WTC11 (cell line): ENCODE measurements at regions not wholly inside any gene's neighbourhood (a gene's known extent, or its start where the extent isn't known, plus 50 kb on each side); places are given as distances from the start of the nearest gene placed in this dataset.

Experiments used
- ATAC-seq: fragments of 200-7000 bp; cut with Tn5 transposase; 2 replicates; pipeline ENCODE4 v1.10.0; 2021; ENCODE audit warnings: mild to moderate bottlenecking, moderate library complexity
- CTCF ChIA-PET: fragments of 300-600 bp; sonication (Branson Sonifier 250); formaldehyde crosslinking; loops from one replicate; lab custom pipeline; 2021; ENCODE audit warnings: antibody characterized with exemption; lab: Charles Lee
- POLR2A ChIA-PET: fragments of 350-600 bp; sonication (Branson Sonifier 250); formaldehyde crosslinking; loops from one replicate; lab custom pipeline; 2021; ENCODE audit warnings: antibody characterized with exemption; lab: Charles Lee
- DNase-seq: peaks from one replicate; pipeline ENCODE4 v3.0.0; 2021; ENCODE audit warnings: low spot score
- H3K27ac Mint-ChIP-seq: 2 replicates; pipeline ENCODE4 v1.8.0; 2021; ENCODE audit warnings: mixed read lengths
- H3K27me3 Mint-ChIP-seq: 2 replicates; pipeline ENCODE4 v1.8.0; 2021; ENCODE audit warnings: low read depth, mild to moderate bottlenecking, moderate library complexity, mixed read lengths
- H3K36me3 Mint-ChIP-seq: 2 replicates; pipeline ENCODE4 v1.8.0; 2021; ENCODE audit warnings: mixed read lengths
- H3K4me1 Mint-ChIP-seq: 2 replicates; pipeline ENCODE4 v1.8.0; 2022; ENCODE audit warnings: mixed read lengths
- H3K4me3 Mint-ChIP-seq: 2 replicates; pipeline ENCODE4 v1.8.0; 2021; ENCODE audit warnings: mild to moderate bottlenecking, moderate library complexity, mixed read lengths
- H3K9me3 Mint-ChIP-seq: 2 replicates; pipeline ENCODE4 v1.8.0; 2021; ENCODE audit warnings: mixed read lengths
- AFF4 ChIP-seq: sonication (generic); formaldehyde crosslinking; IDR thresholded peaks from 2 replicates; pipeline ENCODE4 v1.8.1; 2023; ENCODE audit warnings: mild to moderate bottlenecking, missing genetic modification reagents, borderline replicate concordance
- ATF1 ChIP-seq: sonication (generic); formaldehyde crosslinking; IDR thresholded peaks from 2 replicates; pipeline ENCODE4 v1.8.1; 2023; ENCODE audit warnings: mild to moderate bottlenecking, moderate library complexity, missing genetic modification reagents
- ATF6 ChIP-seq: sonication (generic); formaldehyde crosslinking; IDR thresholded peaks from 2 replicates; pipeline ENCODE4 v1.8.1; 2023; ENCODE audit warnings: mild to moderate bottlenecking, missing genetic modification reagents
- CBFB ChIP-seq: sonication (generic); formaldehyde crosslinking; IDR thresholded peaks from 2 replicates; pipeline ENCODE4 v1.8.1; 2022; ENCODE audit warnings: mild to moderate bottlenecking, low read depth, missing genetic modification reagents
- ESRRA ChIP-seq: sonication (generic); formaldehyde crosslinking; IDR thresholded peaks from 2 replicates; pipeline ENCODE4 v1.8.1; 2022; ENCODE audit warnings: mild to moderate bottlenecking, missing genetic modification reagents, borderline replicate concordance
- FOXJ3 ChIP-seq: sonication (generic); formaldehyde crosslinking; IDR thresholded peaks from 2 replicates; pipeline ENCODE4 v1.9.0; 2021; ENCODE audit warnings: missing genetic modification reagents, mild to moderate bottlenecking, borderline replicate concordance
- FOXK1 ChIP-seq: sonication (generic); formaldehyde crosslinking; IDR thresholded peaks from 2 replicates; pipeline ENCODE4 v1.8.0; 2022; ENCODE audit warnings: mild to moderate bottlenecking, moderate library complexity, missing genetic modification reagents
- FOXP4 ChIP-seq: sonication (generic); formaldehyde crosslinking; IDR thresholded peaks from 2 replicates; pipeline ENCODE4 v1.8.0; 2022; ENCODE audit warnings: mild to moderate bottlenecking, missing genetic modification reagents
- MYBL2 ChIP-seq: sonication (generic); formaldehyde crosslinking; IDR thresholded peaks from 2 replicates; pipeline ENCODE4 v1.8.1; 2023; ENCODE audit warnings: mild to moderate bottlenecking, moderate library complexity, missing genetic modification reagents
- OVOL2 ChIP-seq: fragments of 250-450 bp; sonication (Bioruptor Pico); IDR thresholded peaks from 2 replicates; pipeline ENCODE4 v1.9.0; 2021; ENCODE audit warnings: mild to moderate bottlenecking, borderline replicate concordance
- PREB ChIP-seq: sonication (generic); formaldehyde crosslinking; IDR thresholded peaks from 2 replicates; pipeline ENCODE4 v1.8.1; 2022; ENCODE audit warnings: mild to moderate bottlenecking, missing genetic modification reagents, moderate library complexity, borderline replicate concordance
- RORB ChIP-seq: fragments of 250-450 bp; sonication (Bioruptor Pico); IDR thresholded peaks from 2 replicates; pipeline ENCODE4 v1.9.0; 2021; ENCODE audit warnings: mild to moderate bottlenecking
- SMAD4 ChIP-seq: sonication (generic); formaldehyde crosslinking; IDR thresholded peaks from 2 replicates; pipeline ENCODE4 v1.8.0; 2022; ENCODE audit warnings: mild to moderate bottlenecking, missing genetic modification reagents
- TP53 ChIP-seq: sonication (generic); formaldehyde crosslinking; IDR thresholded peaks from 2 replicates; pipeline ENCODE4 v1.8.1; 2023; ENCODE audit warnings: mild to moderate bottlenecking, missing genetic modification reagents
- ZNF138 ChIP-seq: sonication (generic); formaldehyde crosslinking; conservative IDR thresholded peaks from 2 replicates; pipeline ENCODE4 v1.8.1; 2022; ENCODE audit warnings: mild to moderate bottlenecking, moderate library complexity, missing genetic modification reagents
- ZNF219 ChIP-seq: sonication (generic); formaldehyde crosslinking; IDR thresholded peaks from 2 replicates; pipeline ENCODE4 v1.8.0; 2023; ENCODE audit warnings: missing genetic modification reagents, mild to moderate bottlenecking, borderline replicate concordance
- ZNF232 ChIP-seq: sonication (generic); formaldehyde crosslinking; IDR thresholded peaks from 2 replicates; pipeline ENCODE4 v1.8.0; 2022; ENCODE audit warnings: mild to moderate bottlenecking, missing genetic modification reagents
- ZNF281 ChIP-seq: sonication (generic); formaldehyde crosslinking; IDR thresholded peaks from 2 replicates; pipeline ENCODE4 v1.8.0; 2023; ENCODE audit warnings: mild to moderate bottlenecking, missing genetic modification reagents
- ZNF317 ChIP-seq: sonication (generic); formaldehyde crosslinking; IDR thresholded peaks from 2 replicates; pipeline ENCODE4 v1.8.1; 2023; ENCODE audit warnings: low read depth, mild to moderate bottlenecking, moderate library complexity, missing genetic modification reagents, borderline replicate concordance
- ZNF396 ChIP-seq: fragments of 250-450 bp; sonication (Bioruptor Pico); IDR thresholded peaks from 2 replicates; pipeline ENCODE4 v1.8.0; 2021; ENCODE audit warnings: mild to moderate bottlenecking, moderate library complexity, borderline replicate concordance

GRCh38 chr4:173680278-173680677 is 150.2 kb upstream of the HAND2 start:
- ATAC-seq (no peak), DNase-seq (no peak)
- no peak overlapping the region for H3K27ac Mint-ChIP-seq
- no peaks in the 10 kb centered on the region for H3K4me1 Mint-ChIP-seq
- ChIA-PET POLR2A (no interaction called here), CTCF (no interaction called here)
- TF ChIP-seq FOXJ3 (CRISPR knock-in tag), result no peak
- no peak for TF ChIP-seq ZNF396 (CRISPR knock-in tag)
- TF ChIP-seq TP53 (CRISPR knock-in tag), result no peak
- TF ChIP-seq OVOL2 (CRISPR knock-in tag), result no peak
- no peak for TF ChIP-seq ZNF317 (CRISPR knock-in tag)
- no peak for TF ChIP-seq ZNF281 (CRISPR knock-in tag)
- TF ChIP-seq RORB (CRISPR knock-in tag), result no peak
- TF ChIP-seq ZNF219 (CRISPR knock-in tag), result no peak
- no peak overlapping the region for H3K4me3 Mint-ChIP-seq
- H3K9me3 Mint-ChIP-seq, result no peaks in the 10 kb centered on the region
- H3K36me3 Mint-ChIP-seq, result no peaks in the 10 kb centered on the region
- no peaks in the 10 kb centered on the region for H3K27me3 Mint-ChIP-seq

- Mint-ChIP-seq H3K9me3 (no peaks in the 10 kb centered on the region; the same call in 1 of the 2 replicates), H3K36me3 (no peaks in the 10 kb centered on the region)
- TF ChIP-seq OVOL2 (CRISPR knock-in tag), result no peak
- TF ChIP-seq, all 79 proteins: peak for 0
- H3K27me3 Mint-ChIP-seq, result no peaks in the 10 kb centered on the region
- POLR2A ChIA-PET, result no interaction called here
- H3K27ac Mint-ChIP-seq, result no peak overlapping the region
- CTCF ChIA-PET, result no interaction called here
- DNase-seq (no peak), ATAC-seq (no peak)
- no peaks in the 10 kb centered on the region for H3K4me1 Mint-ChIP-seq
- H3K4me3 Mint-ChIP-seq, result no peak overlapping the region
Observed at GRCh38 chr4:173675446-173675845, 145.4 kb upstream of the HAND2 start.

GRCh38 chr4:173669460-173670179 is 139.6 kb upstream of the HAND2 start:
- Mint-ChIP-seq H3K27ac (no peak overlapping the region), H3K27me3 (no peaks in the 10 kb centered on the region), H3K36me3 (no peaks in the 10 kb centered on the region), H3K4me3 (no peak overlapping the region), H3K4me1 (no peaks in the 10 kb centered on the region), H3K9me3 (no peaks in the 10 kb centered on the region; the same call in 1 of the 2 replicates)
- CTCF ChIA-PET, result no interaction called here
- POLR2A ChIA-PET, result no interaction called here
- no peak for ATAC-seq
- no peak for DNase-seq
- no peak for TF ChIP-seq ATF6 (CRISPR knock-in tag)
- no peak for TF ChIP-seq ESRRA (CRISPR knock-in tag)
- TF ChIP-seq FOXK1 (CRISPR knock-in tag), result no peak
- no peak for TF ChIP-seq ZNF138 (CRISPR knock-in tag)
- no peak for TF ChIP-seq PREB (CRISPR knock-in tag)
- no peak for TF ChIP-seq TP53 (CRISPR knock-in tag)
- TF ChIP-seq FOXP4 (CRISPR knock-in tag), result no peak
- TF ChIP-seq ATF1 (CRISPR knock-in tag), result no peak
- no peak for TF ChIP-seq ZNF232 (CRISPR knock-in tag)
- TF ChIP-seq SMAD4 (CRISPR knock-in tag), result no peak
- no peak for TF ChIP-seq MYBL2 (CRISPR knock-in tag)
- TF ChIP-seq CBFB, result no peak
- no peak for TF ChIP-seq AFF4 (CRISPR knock-in tag)
